K562 (cell line): ENCODE measurements at regions not wholly inside any gene's neighbourhood (a gene's known extent, or its start where the extent isn't known, plus 50 kb on each side); places are given as distances from the start of the nearest gene placed in this dataset.

ENCODE experiments used
- ATAC-seq: fragments of 200-7000 bp; cut with Tn5 transposase; 3 replicates; pipeline ENCODE4 v1.9.1; 2020; ENCODE audit warnings: moderate library complexity
- BruUV-seq: library from RNA; stranded (reverse); fragments of 400-500 nt; replicated peaks from 2 replicates; lab custom pipeline; 2021; lab: Mats Ljungman, UMichigan
- CTCF ChIA-PET: fragments of 300-600 bp; formaldehyde crosslinking; extraction: SDS; loops from one replicate; lab custom pipeline; 2021; ENCODE audit warnings: low intra/inter-chr PET ratio; lab: Yijun Ruan, JAX
- POLR2A ChIA-PET: fragments of 300-600, 350-650 bp; sonication (Branson Sonifier 250); formaldehyde crosslinking; extraction: SDS; loops from one replicate; lab custom pipeline; 2021; ENCODE audit warnings: antibody characterized with exemption, inconsistent platforms; lab: Yijun Ruan, JAX
- DNase-seq, 4 experiments: peaks; one replicate each; pipeline versions ENCODE4 v3.0.0 to v3.0.0-alpha.2; 2011 to 2018; ENCODE audit warnings: low spot score in 3 of 4, mixed read lengths in 3 of 4; ENCODE audit errors: extremely low read depth in 1 of 4
- FAIRE-seq: peaks from 2 replicates; lab custom pipeline; 2011; peaks lifted over from hg19 to GRCh38; lab: Jason Lieb, UNC
- H2AFZ ChIP-seq: 2 replicates; pipeline ENCODE4 v1.6.0; 2011; ENCODE audit warnings: low read depth, low read length, control low read depth, inconsistent platforms
- H3K27ac ChIP-seq: fragments of 200-600 bp; 3 replicates; pipeline ENCODE4 v1.8.0; 2011; ENCODE audit warnings: low read depth, mild to moderate bottlenecking, control low read depth, inconsistent platforms, low read length, moderate library complexity, mixed read lengths; ENCODE audit errors: extremely low read depth
- H3K27me3 ChIP-seq, 2 experiments: fragments of 300-600 bp in 1 of 2; 2 replicates in 1 of 2; 3 replicates in 1 of 2; pipeline versions ENCODE4 v1.6.0 to v1.8.0; 2011; ENCODE audit warnings: inconsistent platforms in 2 of 2, low read length in 2 of 2, mild to moderate bottlenecking in 1 of 2, mixed read lengths in 1 of 2, moderate library complexity in 1 of 2; ENCODE audit not compliant: control insufficient read depth in 2 of 2, insufficient read depth in 2 of 2
- H3K36me3 ChIP-seq: fragments of 300-600 bp; 3 replicates; pipeline ENCODE4 v1.8.0; 2011; ENCODE audit warnings: mild to moderate bottlenecking, low read length, inconsistent platforms; ENCODE audit not compliant: control insufficient read depth, insufficient read depth
- H3K4me1 ChIP-seq, 2 experiments: fragments of 200-600 bp in 1 of 2; replicated peaks in 1 of 2; 2 replicates in 1 of 2; 3 replicates in 1 of 2; pipeline versions ENCODE4 v1.5.1 to v1.8.0; 2011; ENCODE audit warnings: inconsistent platforms in 2 of 2, low read length in 2 of 2, mild to moderate bottlenecking in 1 of 2, mixed read lengths in 1 of 2, moderate library complexity in 1 of 2; ENCODE audit not compliant: control insufficient read depth in 2 of 2, insufficient read depth in 2 of 2
- H3K4me2 ChIP-seq: 2 replicates; pipeline ENCODE4 v1.6.1; 2011; ENCODE audit warnings: low read length, control low read depth, inconsistent platforms, mixed read lengths; ENCODE audit not compliant: insufficient read depth
- H3K4me3 ChIP-seq: fragments of 200-600 bp; sonication (generic), shearing (Covaris generic); 2 replicates; pipeline ENCODE4 v1.5.1; 2016; ENCODE audit warnings: control low read depth, inconsistent platforms
- H3K79me2 ChIP-seq: fragments of 200-600 bp; 3 replicates; pipeline ENCODE4 v1.8.0; 2011; ENCODE audit warnings: low read length, inconsistent platforms; ENCODE audit not compliant: control insufficient read depth, insufficient read depth
- H3K9ac ChIP-seq, 2 experiments: 2 replicates each; pipeline versions ENCODE4 v1.6.0 to v1.6.1; 2011; ENCODE audit warnings: low read depth in 2 of 2, low read length in 2 of 2, control low read depth in 1 of 2, inconsistent platforms in 1 of 2, mild to moderate bottlenecking in 1 of 2, mixed read lengths in 1 of 2; ENCODE audit not compliant: insufficient read depth in 1 of 2
- H3K9me1 ChIP-seq: one replicate; pipeline ENCODE4 v1.6.0; 2011; ENCODE audit warnings: inconsistent platforms, mild to moderate bottlenecking, low read length, moderate library complexity; ENCODE audit not compliant: control insufficient read depth, insufficient read depth
- H3K9me3 ChIP-seq: replicated peaks from 2 replicates; pipeline ENCODE4 v1.5.1; 2011; ENCODE audit warnings: low read depth, low read length, inconsistent platforms; ENCODE audit not compliant: control insufficient read depth, insufficient read depth
- H4K20me1 ChIP-seq: replicated peaks from 2 replicates; pipeline ENCODE4 v1.6.1; 2011; ENCODE audit warnings: low read length, inconsistent platforms, mixed read lengths; ENCODE audit not compliant: control insufficient read depth, insufficient read depth
- EGR1 ChIP-seq: fragments of 450-650 bp; conservative IDR thresholded peaks from 2 replicates; pipeline ENCODE4 v1.6.1; 2017; ENCODE audit warnings: mild to moderate bottlenecking
- MAFF ChIP-seq: IDR thresholded peaks from 2 replicates; pipeline ENCODE4 v1.6.1; 2012; ENCODE audit warnings: low read length, improper control_type of control experiment
- NFYB ChIP-seq: IDR thresholded peaks from 2 replicates; pipeline ENCODE4 v1.6.1; 2011; ENCODE audit warnings: mild to moderate bottlenecking, moderate library complexity; ENCODE audit not compliant: insufficient read length; ENCODE audit errors: extremely low read depth
- SMARCA4 ChIP-seq: fragments of 450-650 bp; IDR thresholded peaks from 2 replicates; pipeline ENCODE4 v1.6.1; 2016
- TAF7 ChIP-seq: fragments of 450-650 bp; IDR thresholded peaks from 2 replicates; pipeline ENCODE4 v1.6.1; 2016; ENCODE audit warnings: missing genetic modification characterization, missing compliant biosample characterization
- YY1 ChIP-seq, 3 experiments: IDR thresholded peaks; 2 replicates each; pipeline ENCODE4 v1.6.1; 2011; ENCODE audit warnings: low read length in 2 of 3, mild to moderate bottlenecking in 2 of 3, moderate library complexity in 2 of 3, borderline replicate concordance in 1 of 3, control low read depth in 1 of 3, low read depth in 1 of 3; ENCODE audit not compliant: insufficient read depth in 3 of 3, insufficient replicate concordance in 2 of 3, control insufficient read depth in 1 of 3, insufficient read length in 1 of 3; ENCODE audit errors: extremely low read depth in 1 of 3
- ZNF431 ChIP-seq: sonication (generic); formaldehyde crosslinking; IDR thresholded peaks from 2 replicates; pipeline ENCODE4 v1.8.0; 2022; ENCODE audit warnings: mild to moderate bottlenecking, missing genetic modification reagents
- ZNF507 ChIP-seq: conservative IDR thresholded peaks from 2 replicates; pipeline ENCODE4 v1.6.1; 2017; ENCODE audit warnings: missing genetic modification characterization, missing compliant biosample characterization
- ZNF655 ChIP-seq: fragments of 250-450 bp; sonication (Bioruptor Pico); IDR thresholded peaks from 2 replicates; pipeline ENCODE4 v1.5.0; 2021
- WGBS: fragments of 100-300 bp; shearing (Covaris generic); methylation state at CpG from one replicate; pipeline ENCODE4 v1.1.6; 2016; ENCODE audit warnings: low coverage, mixed read lengths; ENCODE audit not compliant: insufficient coverage; ENCODE audit errors: missing lambda C conversion rate; 5-methylcytosine and 5-hydroxymethylcytosine counted together
- in situ Hi-C: fragments of 300-500 bp; cut with MboI; formaldehyde crosslinking; loops from 4 replicates; pipeline ENCODE4 v1.15.0; 2018; ENCODE audit warnings: inconsistent platforms, mixed read lengths
- intact Hi-C: fragments of 100-400 bp; cut with micrococcal nuclease; formaldehyde crosslinking; loops from 2 replicates; pipeline ENCODE4 v1.14.2; 2022
- TF ChIP-seq, protein P1 (sequence below): sonication (generic); formaldehyde crosslinking; IDR thresholded peaks from 2 replicates; pipeline ENCODE4 v1.5.0; 2020; ENCODE audit warnings: missing genetic modification reagents
- TF ChIP-seq, protein P2 (sequence below), 3 experiments: IDR thresholded peaks in 2 of 3; conservative IDR thresholded peaks in 1 of 3; 2 replicates each; pipeline ENCODE4 v1.5.1; 2011 to 2012; ENCODE audit warnings: low read length in 3 of 3, mild to moderate bottlenecking in 3 of 3, control low read depth in 2 of 3, improper control_type of control experiment in 1 of 3, inconsistent platforms in 1 of 3, low read depth in 1 of 3, mixed read lengths in 1 of 3, moderate library complexity in 1 of 3; ENCODE audit not compliant: insufficient read depth in 2 of 3

- intact Hi-C loops: no loop called here
- BruUV-seq: no TSS peak
- no peaks in the 10 kb centered on the region for H3K9me1 ChIP-seq
- peak in 1 of 4 experiments; percentile 9 for DNase-seq
- no peak for TF ChIP-seq TAF7 (tag)
- no peak for TF ChIP-seq MAFF
- TF ChIP-seq, protein P1, sequence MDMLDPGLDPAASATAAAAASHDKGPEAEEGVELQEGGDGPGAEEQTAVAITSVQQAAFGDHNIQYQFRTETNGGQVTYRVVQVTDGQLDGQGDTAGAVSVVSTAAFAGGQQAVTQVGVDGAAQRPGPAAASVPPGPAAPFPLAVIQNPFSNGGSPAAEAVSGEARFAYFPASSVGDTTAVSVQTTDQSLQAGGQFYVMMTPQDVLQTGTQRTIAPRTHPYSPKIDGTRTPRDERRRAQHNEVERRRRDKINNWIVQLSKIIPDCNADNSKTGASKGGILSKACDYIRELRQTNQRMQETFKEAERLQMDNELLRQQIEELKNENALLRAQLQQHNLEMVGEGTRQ (CRISPR knock-in tag): peak; percentile 65
- no peak for TF ChIP-seq EGR1
- TF ChIP-seq ZNF431 (CRISPR knock-in tag): no peak
- no peak for TF ChIP-seq SMARCA4
- no peak for TF ChIP-seq ZNF507 (tag)
- TF ChIP-seq ZNF655 (CRISPR knock-in tag): no peak
- no peak for TF ChIP-seq NFYB
- TF ChIP-seq, protein P2, sequence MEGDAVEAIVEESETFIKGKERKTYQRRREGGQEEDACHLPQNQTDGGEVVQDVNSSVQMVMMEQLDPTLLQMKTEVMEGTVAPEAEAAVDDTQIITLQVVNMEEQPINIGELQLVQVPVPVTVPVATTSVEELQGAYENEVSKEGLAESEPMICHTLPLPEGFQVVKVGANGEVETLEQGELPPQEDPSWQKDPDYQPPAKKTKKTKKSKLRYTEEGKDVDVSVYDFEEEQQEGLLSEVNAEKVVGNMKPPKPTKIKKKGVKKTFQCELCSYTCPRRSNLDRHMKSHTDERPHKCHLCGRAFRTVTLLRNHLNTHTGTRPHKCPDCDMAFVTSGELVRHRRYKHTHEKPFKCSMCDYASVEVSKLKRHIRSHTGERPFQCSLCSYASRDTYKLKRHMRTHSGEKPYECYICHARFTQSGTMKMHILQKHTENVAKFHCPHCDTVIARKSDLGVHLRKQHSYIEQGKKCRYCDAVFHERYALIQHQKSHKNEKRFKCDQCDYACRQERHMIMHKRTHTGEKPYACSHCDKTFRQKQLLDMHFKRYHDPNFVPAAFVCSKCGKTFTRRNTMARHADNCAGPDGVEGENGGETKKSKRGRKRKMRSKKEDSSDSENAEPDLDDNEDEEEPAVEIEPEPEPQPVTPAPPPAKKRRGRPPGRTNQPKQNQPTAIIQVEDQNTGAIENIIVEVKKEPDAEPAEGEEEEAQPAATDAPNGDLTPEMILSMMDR (IDR thresholded peaks at IDR 0.05 in 2 of 3, conservative IDR thresholded peaks at IDR 0.05 in 1 of 3; ENCODE audit: insufficient read depth in 2 of 3, low read depth in 1 of 3, low read length in 3 of 3): 0 out of 6 replicates have a peak, but pooled peaks of 1 of the 3 experiments have one; percentile 27
- TF ChIP-seq YY1 (IDR thresholded peaks at IDR 0.05; ENCODE audit: borderline replicate concordance in 1 of 3, control insufficient read depth in 1 of 3, extremely low read depth in 1 of 3, insufficient read depth in 3 of 3, insufficient read length in 1 of 3, insufficient replicate concordance in 2 of 3, low read depth in 1 of 3, low read length in 2 of 3): peak in 1 of 3 experiments; percentile 2
- TF ChIP-seq, all 486 proteins: peak for 3
- in situ Hi-C loops: no loop called here
- Histone ChIP-seq H3K27me3 (no peaks in the 10 kb centered on the region), H3K27ac (no peak overlapping the region), H3K4me3 (no peak overlapping the region), H3K36me3 (no peaks in the 10 kb centered on the region), H3K4me2 (no peak overlapping the region), H3K79me2 (no peaks in the 10 kb centered on the region), H3K9me3 (0 out of 2 replicates have a peak, but pooled peaks cover 3% of the 10 kb centered on the region), H3K9ac (no peak overlapping the region), H2AFZ (peak overlapping the region; percentile 46; the same call in 1 of the 2 replicates), H3K4me1 (no peaks in the 10 kb centered on the region), H4K20me1 (no peaks in the 10 kb centered on the region)
- CTCF ChIA-PET: no interaction called here
- ATAC-seq: no peak
- WGBS: 3% methylated on average over 2 of the region's 3 CpGs
- FAIRE-seq: no peak
- POLR2A ChIA-PET: interaction anchor here (0.9 kb wide), 1 partner anchor 24 kb away, joined by 3 read pairs; no protein-coding TSS in a partner anchor
Observed at GRCh38 chr21:24375201-24375600, 1232.1 kb downstream of the MRPL39 start.
